Endothelial cell of umbilical vein (primary cell): ENCODE measurements at regions not wholly inside any gene's neighbourhood (a gene's known extent, or its start where the extent isn't known, plus 50 kb on each side); places are given as distances from the start of the nearest gene placed in this dataset.

Source experiments
- BruUV-seq: library from RNA; stranded (reverse); fragments of 400-500 nt; replicated peaks from 2 replicates; lab custom pipeline; 2021; lab: Mats Ljungman, UMichigan
- CTCF ChIA-PET: fragments of 300-600, 350-600 bp; sonication (Branson Sonifier 250); formaldehyde crosslinking; loops from one replicate; lab custom pipeline; 2021; ENCODE audit warnings: antibody characterized with exemption, inconsistent platforms; lab: Charles Lee
- POLR2A ChIA-PET: fragments of 300-600, 350-600 bp; sonication (Branson Sonifier 250); formaldehyde crosslinking; loops from one replicate; lab custom pipeline; 2021; ENCODE audit warnings: antibody characterized with exemption, inconsistent platforms; lab: Charles Lee
- DNase-seq: peaks from one replicate; pipeline ENCODE4 v3.0.0-alpha.2; 2011; ENCODE audit warnings: low read depth, low spot score
- FAIRE-seq: peaks from 2 replicates; lab custom pipeline; 2011; peaks lifted over from hg19 to GRCh38; lab: Jason Lieb, UNC
- H2AFZ ChIP-seq: 2 replicates; pipeline ENCODE4 v1.6.0; 2012; ENCODE audit warnings: low read depth, low read length, control low read depth, inconsistent platforms
- H3K27ac ChIP-seq: 2 replicates; pipeline ENCODE4 v1.5.1; 2011; ENCODE audit warnings: low read depth, mild to moderate bottlenecking, control low read depth, low read length, moderate library complexity; ENCODE audit not compliant: insufficient read depth
- H3K27me3 ChIP-seq, 2 experiments: 2 replicates each; pipeline versions ENCODE4 v1.6.0 to v1.6.1; 2011; ENCODE audit warnings: low read length in 2 of 2, mixed read lengths in 1 of 2; ENCODE audit not compliant: control insufficient read depth in 2 of 2, insufficient read depth in 2 of 2
- H3K36me3 ChIP-seq, 2 experiments: 2 replicates in 1 of 2; 3 replicates in 1 of 2; pipeline ENCODE4 v1.5.1; 2011; ENCODE audit warnings: low read length in 2 of 2, mild to moderate bottlenecking in 1 of 2, moderate library complexity in 1 of 2; ENCODE audit not compliant: control insufficient read depth in 2 of 2, insufficient read depth in 2 of 2; ENCODE audit errors: extremely low read depth in 1 of 2
- H3K4me1 ChIP-seq: 3 replicates; pipeline ENCODE4 v1.5.1; 2011; ENCODE audit warnings: mild to moderate bottlenecking, low read length; ENCODE audit not compliant: control insufficient read depth, insufficient read depth; ENCODE audit errors: extremely low read depth
- H3K4me2 ChIP-seq: 2 replicates; pipeline ENCODE4 v1.6.1; 2011; ENCODE audit warnings: low read length, control low read depth, mixed read lengths; ENCODE audit not compliant: insufficient read depth
- H3K4me3 ChIP-seq, 3 experiments: fragments of 200-600 bp in 1 of 3; sonication (generic), shearing (Covaris generic) in 1 of 3; replicated peaks in 1 of 3; 2 replicates each; pipeline ENCODE4 v1.5.1; 2011 to 2016; ENCODE audit warnings: control low read depth in 3 of 3, low read length in 3 of 3, mild to moderate bottlenecking in 2 of 3, inconsistent platforms in 1 of 3, low read depth in 1 of 3, moderate library complexity in 1 of 3; ENCODE audit not compliant: insufficient read depth in 1 of 3
- H3K79me2 ChIP-seq: 2 replicates; pipeline ENCODE4 v1.6.0; 2012; ENCODE audit warnings: low read length, inconsistent platforms; ENCODE audit not compliant: control insufficient read depth, insufficient read depth
- H3K9ac ChIP-seq: replicated peaks from 2 replicates; pipeline ENCODE3; 2011; ENCODE audit warnings: low read length, control low read depth; ENCODE audit not compliant: insufficient read depth; ENCODE audit errors: extremely low read depth
- H3K9me1 ChIP-seq: replicated peaks from 3 replicates; pipeline ENCODE4 v1.6.0; 2011; ENCODE audit warnings: mild to moderate bottlenecking, low read length; ENCODE audit not compliant: control insufficient read depth, insufficient read depth; ENCODE audit errors: extremely low read depth
- H3K9me3 ChIP-seq: replicated peaks from 2 replicates; pipeline ENCODE4 v1.5.1; 2012; ENCODE audit warnings: low read length, inconsistent platforms; ENCODE audit not compliant: control insufficient read depth, insufficient read depth
- H4K20me1 ChIP-seq: replicated peaks from 2 replicates; pipeline ENCODE3; 2011; ENCODE audit warnings: mild to moderate bottlenecking, low read length; ENCODE audit not compliant: control insufficient read depth, insufficient read depth; ENCODE audit errors: extremely low read depth
- CTCF ChIP-seq, 2 donors: IDR thresholded peaks; 1 replicate in 1 of 2; 2 replicates in 1 of 2; pipeline ENCODE4 v1.5.1; 2011; ENCODE audit warnings: low read length in 2 of 2, mild to moderate bottlenecking in 2 of 2, moderate library complexity in 2 of 2, control low read depth in 1 of 2, inconsistent platforms in 1 of 2, low read depth in 1 of 2; ENCODE audit not compliant: insufficient read depth in 1 of 2; ENCODE audit errors: extremely low read depth in 1 of 2
- EZH2 ChIP-seq: IDR thresholded peaks from 2 replicates; pipeline ENCODE4 v1.6.1; 2012; ENCODE audit warnings: borderline replicate concordance, low read depth, mild to moderate bottlenecking, moderate library complexity, low read length, inconsistent platforms; ENCODE audit not compliant: severe bottlenecking
- FOS ChIP-seq: IDR thresholded peaks from 2 replicates; pipeline ENCODE4 v1.6.1; 2011; ENCODE audit warnings: mild to moderate bottlenecking, low read length, moderate library complexity, borderline replicate concordance; ENCODE audit not compliant: insufficient read depth
- GATA2 ChIP-seq: IDR thresholded peaks from 2 replicates; pipeline ENCODE4 v1.7.0; 2011; ENCODE audit warnings: low read depth, mild to moderate bottlenecking, moderate library complexity, mixed read lengths, low read length; ENCODE audit not compliant: insufficient read length, insufficient read depth
- JUN ChIP-seq: IDR thresholded peaks from 2 replicates; pipeline ENCODE4 v1.6.1; 2011; ENCODE audit warnings: borderline replicate concordance, low read depth; ENCODE audit not compliant: insufficient read length, insufficient read depth
- MAX ChIP-seq: IDR thresholded peaks from 2 replicates; pipeline ENCODE4 v1.6.1; 2011; ENCODE audit not compliant: insufficient read depth, insufficient read length
- MYC ChIP-seq: IDR thresholded peaks from one replicate; pipeline ENCODE4 v1.6.1; 2011; ENCODE audit warnings: mild to moderate bottlenecking, low read depth, low read length
- POLR2A ChIP-seq: IDR thresholded peaks from 2 replicates; pipeline ENCODE4 v1.6.1; 2012; ENCODE audit warnings: low read depth, mild to moderate bottlenecking, control low read depth, low read length
- POLR2AphosphoS5 ChIP-seq: IDR thresholded peaks from 2 replicates; pipeline ENCODE4 v1.6.1; 2012; ENCODE audit warnings: low read depth, mild to moderate bottlenecking, control low read depth, low read length, moderate library complexity; ENCODE audit not compliant: insufficient read depth
- dilution Hi-C: fragments of 300-500 bp; cut with MboI; formaldehyde crosslinking; loops from one replicate; pipeline ENCODE4 v1.15.0; 2019; ENCODE audit warnings: low sequenced_read_pairs; ENCODE audit not compliant: extremely low pct_ligation_motif_present
- intact Hi-C: fragments of 100-400 bp; cut with micrococcal nuclease; formaldehyde crosslinking; loops from one replicate; pipeline ENCODE4 v1.10.0; 2022

GRCh38 chr6:33869121-33869520 lies 65.3 kb upstream of the MLN start:
- H3K79me2 ChIP-seq: no peaks in the 10 kb centered on the region
- H3K4me3 ChIP-seq: no peak overlapping the region
- no peaks in the 10 kb centered on the region for H4K20me1 ChIP-seq
- no peak overlapping the region for H3K27ac ChIP-seq
- H3K9ac ChIP-seq: no peak overlapping the region
- no peaks in the 10 kb centered on the region for H3K36me3 ChIP-seq
- FAIRE-seq (no peak), DNase-seq (no peak)
- ChIA-PET CTCF (interaction anchor here (1.3 to 2.2 kb wide), 2 partner anchors 9 to 98 kb away, joined by 4 to 9 read pairs; no protein-coding TSS in a partner anchor), POLR2A (no interaction called here)
- no peaks in the 10 kb centered on the region for H3K9me3 ChIP-seq
- intact Hi-C loops (no loop called here), dilution Hi-C loops (no loop called here)
- no peaks in the 10 kb centered on the region for H3K4me1 ChIP-seq
- peaks cover 10 to 27% of the 10 kb centered on the region in 2 experiments for H3K27me3 ChIP-seq
- no peak for TF ChIP-seq MYC
- TF ChIP-seq GATA2: no peak
- no peak for TF ChIP-seq JUN
- no peak for TF ChIP-seq EZH2
- TF ChIP-seq POLR2A: no peak
- TF ChIP-seq CTCF (IDR thresholded peaks at IDR 0.05; ENCODE audit: extremely low read depth in 1 of 2, insufficient read depth in 1 of 2, low read depth in 1 of 2, low read length in 2 of 2): no peak
- no peak for TF ChIP-seq FOS
- H3K4me2 ChIP-seq: no peak overlapping the region
- H3K9me1 ChIP-seq: no peaks in the 10 kb centered on the region
- H2AFZ ChIP-seq: no peak overlapping the region
- BruUV-seq: no TSS peak

DNA sequence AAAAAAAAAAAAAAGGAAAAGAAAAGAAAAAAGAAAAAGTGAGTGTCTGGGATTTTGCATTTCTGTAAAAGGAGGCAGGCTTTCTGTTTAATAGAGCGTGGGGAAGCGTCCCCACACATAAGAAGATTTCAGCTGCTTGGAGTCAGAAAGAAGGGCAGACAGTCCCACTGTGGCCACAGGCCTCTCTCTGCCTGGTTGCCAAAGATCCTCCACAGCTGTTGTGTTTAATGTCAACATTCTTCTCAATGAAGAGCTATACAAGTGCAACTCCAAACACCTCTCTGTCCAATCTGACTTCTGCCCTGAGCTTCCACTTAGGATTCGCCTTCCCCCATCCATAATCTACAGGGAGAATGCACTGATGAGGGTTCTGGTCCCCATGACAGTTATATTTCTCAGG lies 64.3 kb upstream of the MLN start:
- BruUV-seq: no TSS peak
- H3K4me1 ChIP-seq: no peaks in the 10 kb centered on the region
- ChIA-PET CTCF (interaction anchor here (2.2 kb wide), 1 partner anchor 10 kb away, joined by 9 read pairs; no protein-coding TSS in a partner anchor), POLR2A (no interaction called here)
- dilution Hi-C loops (no loop called here), intact Hi-C loops (no loop called here)
- H3K9me1 ChIP-seq: no peaks in the 10 kb centered on the region
- H2AFZ ChIP-seq: no peak overlapping the region
- H3K4me3 ChIP-seq: no peak overlapping the region
- H3K9ac ChIP-seq: no peak overlapping the region
- H3K79me2 ChIP-seq: no peaks in the 10 kb centered on the region
- FAIRE-seq (no peak), DNase-seq (no peak)
- no peak overlapping the region for H3K4me2 ChIP-seq
- no peaks in the 10 kb centered on the region for H3K9me3 ChIP-seq
- H3K36me3 ChIP-seq: no peaks in the 10 kb centered on the region
- H3K27ac ChIP-seq: no peak overlapping the region
- H3K27me3 ChIP-seq: peaks cover 10 to 26% of the 10 kb centered on the region in 2 experiments
- TF ChIP-seq FOS (no peak), GATA2 (no peak), POLR2A (no peak), JUN (no peak), EZH2 (no peak), POLR2AphosphoS5 (no peak), MAX (no peak), CTCF (IDR thresholded peaks at IDR 0.05; ENCODE audit: extremely low read depth in 1 of 2, insufficient read depth in 1 of 2, low read depth in 1 of 2, low read length in 2 of 2) (no peak), MYC (no peak)
- no peaks in the 10 kb centered on the region for H4K20me1 ChIP-seq
